LNCAP (cell line): ENCODE measurements at regions not wholly inside any gene's neighbourhood (a gene's known extent, or its start where the extent isn't known, plus 50 kb on each side); places are given as distances from the start of the nearest gene placed in this dataset.

Experiments used
- CTCF ChIP-seq: fragments of 450-650 bp; IDR thresholded peaks from 2 replicates; pipeline ENCODE4 v1.5.1; 2017; ENCODE audit warnings: mild to moderate bottlenecking

- TF ChIP-seq CTCF = no peak
Observed at GRCh38 chr2:235286622-235287374, 207.0 kb upstream of the AGAP1 start.

DNA sequence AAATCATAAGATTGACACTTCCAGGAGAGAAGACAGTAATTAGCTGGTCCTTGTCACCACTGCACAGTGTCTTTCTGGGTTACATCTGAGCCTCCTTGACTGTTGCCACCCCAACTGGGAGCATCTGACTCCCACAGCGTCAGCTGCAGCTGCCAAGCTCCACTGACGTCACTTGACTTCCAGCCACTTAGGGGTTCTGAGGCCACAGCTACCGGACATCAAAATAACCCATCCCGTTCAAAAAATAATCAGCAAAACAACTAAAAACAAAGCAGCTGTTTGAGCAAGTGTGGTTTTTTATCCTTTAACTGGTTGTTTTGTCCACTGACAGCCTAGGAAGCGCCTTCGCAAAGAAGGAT lies 206.5 kb upstream of the AGAP1 start:
- TF ChIP-seq CTCF = no peak

DNA sequence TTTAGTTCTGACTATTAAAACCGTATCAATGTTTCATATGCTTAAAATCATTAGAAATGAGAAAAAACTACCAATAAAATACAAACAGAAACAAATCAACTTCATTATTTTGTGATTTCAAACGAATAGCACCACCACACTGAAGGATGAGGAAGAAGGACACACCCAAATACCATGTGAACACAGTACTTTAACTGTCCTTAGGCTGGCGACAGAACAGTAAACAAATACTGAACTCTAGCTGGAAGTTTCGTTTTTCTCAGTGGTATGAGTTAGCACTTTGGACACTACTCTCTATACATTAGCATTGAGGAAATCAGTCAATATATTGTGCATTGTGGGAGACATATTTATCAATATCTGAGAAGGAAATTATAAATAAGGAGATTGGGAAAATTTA lies 202.4 kb upstream of the AGAP1 start:
- TF ChIP-seq CTCF = no peak

GRCh38 chr2:235293061-235293460 lies 200.8 kb upstream of the AGAP1 start:
- TF ChIP-seq CTCF = no peak

- TF ChIP-seq CTCF = no peak
Observed at GRCh38 chr2:235295831-235296230, 198.0 kb upstream of the AGAP1 start.

- no peak for TF ChIP-seq CTCF
Observed at GRCh38 chr2:235300368-235301201, 193.3 kb upstream of the AGAP1 start.

DNA sequence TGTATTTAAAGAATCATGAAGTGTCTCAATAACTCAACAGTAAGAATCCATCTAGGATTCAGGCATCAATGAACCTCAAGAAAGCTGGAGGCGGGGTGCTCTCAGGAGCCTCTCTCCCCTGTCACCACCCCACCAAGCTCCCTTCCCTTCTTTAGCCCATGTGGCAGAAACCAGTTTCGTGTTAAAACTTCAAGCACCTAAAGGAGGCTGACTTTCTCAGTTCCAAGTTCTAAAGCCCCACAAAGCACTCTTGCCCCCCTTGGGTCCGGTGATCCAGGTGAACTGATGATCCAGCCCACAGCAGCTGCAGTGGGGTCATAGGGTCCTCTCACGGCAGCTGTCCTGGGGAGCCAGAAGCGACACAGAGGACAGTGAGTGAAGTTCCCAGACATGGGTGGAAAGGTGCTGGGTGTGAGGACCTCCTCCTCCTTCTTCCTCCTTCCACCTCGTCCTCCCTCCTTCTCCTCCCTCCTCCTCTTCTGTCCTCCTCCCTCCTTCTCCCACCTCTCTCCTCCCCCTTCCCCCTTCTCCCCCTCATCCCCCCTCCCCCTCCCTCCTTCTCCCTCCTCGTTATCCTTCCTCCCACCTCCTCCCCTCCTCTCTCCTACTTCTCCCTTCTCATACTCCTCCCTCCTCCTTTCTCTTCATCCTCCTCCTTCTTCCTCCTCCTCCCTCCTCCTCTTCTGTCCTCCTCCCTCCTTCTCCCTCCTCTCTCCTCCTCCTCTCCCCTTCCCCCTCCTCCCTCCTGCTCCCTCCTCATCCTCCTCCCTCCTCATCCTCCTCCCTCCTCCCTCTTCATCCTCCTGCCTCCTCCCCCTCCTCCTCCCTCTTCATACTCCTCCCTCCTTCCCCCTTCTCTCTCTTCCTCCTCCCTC lies 192.4 kb upstream of the AGAP1 start:
- TF ChIP-seq CTCF = no peak
